NOMO-1 treated with DMSO at 0.1 percent for 48 hours (cell line): ENCODE measurements at regions not wholly inside any gene's neighbourhood (a gene's known extent, or its start where the extent isn't known, plus 50 kb on each side); places are given as distances from the start of the nearest gene placed in this dataset.
A peak's percentile ranks its signal among the peaks of the same experiment; 100 is the strongest.
"Not testable (repeated sequence)": the region's sequence is repeated elsewhere in the genome, so short reads cannot be mapped to it uniquely, and the experiment has no call there.

Source experiments
- DNase-seq: peaks from one replicate; lab custom pipeline; 2025; ENCODE audit not compliant: unreplicated experiment; lab: John Stamatoyannopoulos, UW

GRCh38 chr1:8230292-8230621, 87.7 kb upstream of the SLC45A1 start:
- DNase-seq, result no peak

- no peak for DNase-seq
Observed at GRCh38 chr1:8228253-8228652, 89.7 kb upstream of the SLC45A1 start.

- not testable (repeated sequence) for DNase-seq
Observed at GRCh38 chr1:8227674-8228073, 90.2 kb upstream of the SLC45A1 start.

GRCh38 chr1:8226747-8227146, 91.2 kb upstream of the SLC45A1 start:
- DNase-seq, result no peak

GRCh38 chr1:8226024-8226423, 91.9 kb upstream of the SLC45A1 start:
- DNase-seq, result not testable (repeated sequence)

GRCh38 chr1:8223526-8223925, 94.4 kb upstream of the SLC45A1 start:
- no peak for DNase-seq

GRCh38 chr1:8222789-8223188, 95.1 kb upstream of the SLC45A1 start:
- DNase-seq, result no peak

GRCh38 chr1:8219530-8219929, 98.4 kb upstream of the SLC45A1 start:
- no peak for DNase-seq

GRCh38 chr1:8218351-8219092, 99.4 kb upstream of the SLC45A1 start:
- peak; percentile 42 for DNase-seq

GRCh38 chr1:8217809-8218208, 100.1 kb upstream of the SLC45A1 start:
- DNase-seq, result no peak

- no peak for DNase-seq
Observed at GRCh38 chr1:8217011-8217711, 100.8 kb upstream of the SLC45A1 start.

GRCh38 chr1:8216005-8216404, 101.9 kb upstream of the SLC45A1 start:
- no peak for DNase-seq

- no peak for DNase-seq
Observed at GRCh38 chr1:8214501-8215173, 103.3 kb upstream of the SLC45A1 start.

GRCh38 chr1:8213676-8214075, 104.2 kb upstream of the SLC45A1 start:
- no peak for DNase-seq

- DNase-seq, result no peak
Observed at GRCh38 chr1:8213136-8213535, 104.8 kb upstream of the SLC45A1 start.

GRCh38 chr1:8212580-8213031, 105.3 kb upstream of the SLC45A1 start:
- DNase-seq, result no peak

GRCh38 chr1:8211883-8212579, 105.9 kb upstream of the SLC45A1 start:
- peak; percentile 34 for DNase-seq

GRCh38 chr1:8211251-8211882, 106.5 kb upstream of the SLC45A1 start:
- DNase-seq, result peak; percentile 75

- no peak for DNase-seq
Observed at GRCh38 chr1:8207202-8207601, 110.7 kb upstream of the SLC45A1 start.

- DNase-seq, result no peak
Observed at GRCh38 chr1:8206391-8206790, 111.5 kb upstream of the SLC45A1 start.

- no peak for DNase-seq
Observed at GRCh38 chr1:8205771-8206170, 112.1 kb upstream of the SLC45A1 start.
